ENCODE measurements at regions not wholly inside any gene's neighbourhood (a gene's known extent, or its start where the extent isn't known, plus 50 kb on each side); places are given as distances from the start of the nearest gene placed in this dataset.

DNA sequence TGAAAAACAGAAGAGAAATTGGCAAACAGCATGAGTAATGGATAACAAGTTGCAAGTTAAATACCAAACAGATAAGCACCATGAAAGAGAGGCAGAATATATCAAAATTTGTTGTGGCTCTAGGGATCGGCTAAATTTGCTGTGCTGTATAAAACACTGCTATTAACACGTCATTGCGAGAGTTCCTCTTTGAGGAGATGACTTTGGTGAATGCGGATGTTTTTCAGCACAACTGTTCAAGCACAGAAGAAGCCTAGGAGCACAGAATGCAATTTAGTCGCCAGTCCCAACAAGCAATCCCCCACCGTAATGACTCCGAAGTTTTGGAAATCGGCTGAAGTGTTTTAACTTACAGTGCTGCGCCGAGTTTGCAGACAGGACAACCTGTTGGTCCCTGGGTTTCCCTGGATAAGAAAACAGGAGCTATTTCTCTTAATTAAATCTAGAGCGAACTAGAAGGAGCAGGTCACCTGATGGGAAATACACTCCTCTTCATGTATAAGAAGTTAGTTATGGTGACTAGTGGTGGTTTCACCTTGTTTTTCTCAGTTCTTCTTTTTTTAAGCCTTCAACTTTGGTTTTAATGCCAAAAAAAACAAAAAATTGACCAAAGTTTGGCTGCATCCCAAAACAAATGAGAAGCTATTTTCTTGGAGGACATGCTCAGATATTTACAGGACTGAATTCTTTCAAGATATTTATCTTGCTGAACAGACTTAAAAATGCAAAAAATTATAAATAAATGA, 454.1 kb upstream of the SALL3 start:
- no peak for TF ChIP-seq ARNT (IDR thresholded peaks at IDR 0.05)
- no peak for TF ChIP-seq TARDBP (IDR thresholded peaks at IDR 0.05)
- TF ChIP-seq LEF1 (IDR thresholded peaks at IDR 0.05; ENCODE audit: borderline replicate concordance): no peak
- TF ChIP-seq L3MBTL2 (conservative IDR thresholded peaks at IDR 0.05): no peak
- DNase-seq (ENCODE audit: extremely low spot score): no peak
- CTCF ChIA-PET: no interaction called here
- POLR2A ChIA-PET: no interaction called here

DNA sequence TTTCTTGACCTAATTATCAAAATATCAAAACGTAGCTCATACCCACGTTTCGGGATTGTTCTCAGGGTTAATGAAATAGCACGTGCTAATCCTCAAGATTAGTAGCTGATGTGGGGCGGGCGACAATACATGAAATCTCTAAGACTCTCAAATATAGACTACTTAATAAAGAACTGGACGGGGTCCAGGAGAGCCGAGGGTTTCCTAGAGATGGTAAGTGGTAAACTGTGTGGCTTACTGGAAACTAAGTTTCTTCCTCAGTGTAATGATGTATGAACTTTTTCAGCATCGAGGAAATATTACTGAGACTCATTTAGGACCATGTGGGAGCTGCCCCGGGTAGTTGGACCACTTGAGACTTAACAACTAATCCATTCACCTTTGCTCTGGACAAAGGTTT, 453.3 kb upstream of the SALL3 start:
- CTCF ChIA-PET: no interaction called here
- no peak for DNase-seq (ENCODE audit: extremely low spot score)
- POLR2A ChIA-PET: no interaction called here
- no peak for TF ChIP-seq ZNF384 (IDR thresholded peaks at IDR 0.05)
- no peak for TF ChIP-seq NFRKB (IDR thresholded peaks at IDR 0.05)
- no peak for TF ChIP-seq CTBP1 (IDR thresholded peaks at IDR 0.05; ENCODE audit: borderline replicate concordance)
- no peak for TF ChIP-seq L3MBTL2 (conservative IDR thresholded peaks at IDR 0.05)
- TF ChIP-seq SUZ12 (IDR thresholded peaks at IDR 0.05): no peak
- TF ChIP-seq ELF4 (IDR thresholded peaks at IDR 0.05): no peak
- no peak for TF ChIP-seq FOXK2 (IDR thresholded peaks at IDR 0.05)
- TF ChIP-seq, protein P1, sequence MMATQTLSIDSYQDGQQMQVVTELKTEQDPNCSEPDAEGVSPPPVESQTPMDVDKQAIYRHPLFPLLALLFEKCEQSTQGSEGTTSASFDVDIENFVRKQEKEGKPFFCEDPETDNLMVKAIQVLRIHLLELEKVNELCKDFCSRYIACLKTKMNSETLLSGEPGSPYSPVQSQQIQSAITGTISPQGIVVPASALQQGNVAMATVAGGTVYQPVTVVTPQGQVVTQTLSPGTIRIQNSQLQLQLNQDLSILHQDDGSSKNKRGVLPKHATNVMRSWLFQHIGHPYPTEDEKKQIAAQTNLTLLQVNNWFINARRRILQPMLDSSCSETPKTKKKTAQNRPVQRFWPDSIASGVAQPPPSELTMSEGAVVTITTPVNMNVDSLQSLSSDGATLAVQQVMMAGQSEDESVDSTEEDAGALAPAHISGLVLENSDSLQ (IDR thresholded peaks at IDR 0.05): no peak
- TF ChIP-seq BHLHE40 (IDR thresholded peaks at IDR 0.05; ENCODE audit: borderline replicate concordance): no peak
- no peak for TF ChIP-seq HDGF (IDR thresholded peaks at IDR 0.05; ENCODE audit: borderline replicate concordance)
- no peak for TF ChIP-seq LEF1 (IDR thresholded peaks at IDR 0.05; ENCODE audit: borderline replicate concordance)

DNA sequence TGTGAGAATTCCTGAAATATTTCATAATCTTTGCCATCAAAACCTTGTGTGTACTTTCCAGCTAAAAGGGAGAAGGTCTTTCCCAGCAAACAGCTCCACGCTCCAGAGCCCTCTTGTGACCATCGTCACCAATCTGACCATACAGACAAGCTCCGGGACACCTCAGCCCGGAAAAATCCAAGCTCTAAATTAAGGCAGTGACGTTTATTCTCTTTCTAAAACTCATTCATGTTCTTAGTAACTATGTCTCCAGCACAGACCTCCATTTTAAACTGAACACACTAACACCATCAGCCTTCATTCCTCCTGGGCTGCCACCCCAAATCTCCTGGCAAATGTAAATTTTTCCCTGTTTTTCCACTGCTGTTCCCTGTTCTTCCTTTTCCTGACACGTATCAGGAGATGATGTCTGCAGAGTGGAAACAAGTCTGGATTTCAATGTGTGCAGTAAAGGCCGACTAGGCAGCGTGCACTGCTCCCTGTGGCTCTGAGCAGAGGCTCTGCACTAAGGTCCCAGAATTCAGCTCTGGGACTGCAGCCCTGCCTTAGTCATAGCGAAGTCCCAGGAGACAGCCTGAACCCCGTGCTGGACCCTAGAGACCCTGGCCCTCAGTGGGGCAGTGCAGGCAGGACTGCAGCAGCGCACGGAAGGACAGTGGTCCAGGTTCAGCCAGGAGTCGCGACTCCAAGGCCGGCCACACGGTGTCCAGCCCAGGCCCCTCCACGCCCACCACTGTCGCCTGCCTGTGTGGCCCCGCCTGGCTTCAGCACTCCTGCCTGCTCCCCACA, 452.5 kb upstream of the SALL3 start:
- DNase-seq (ENCODE audit: extremely low spot score): no peak
- ChIA-PET CTCF (no interaction called here), POLR2A (no interaction called here)
- no peak for TF ChIP-seq ZNF384 (IDR thresholded peaks at IDR 0.05)
- TF ChIP-seq TARDBP (IDR thresholded peaks at IDR 0.05): no peak
- no peak for TF ChIP-seq FOXK2 (IDR thresholded peaks at IDR 0.05)
- no peak for TF ChIP-seq LEF1 (IDR thresholded peaks at IDR 0.05; ENCODE audit: borderline replicate concordance)
- TF ChIP-seq, protein P1 (IDR thresholded peaks at IDR 0.05): no peak
- no peak for TF ChIP-seq L3MBTL2 (conservative IDR thresholded peaks at IDR 0.05)
- no peak for TF ChIP-seq ELF4 (IDR thresholded peaks at IDR 0.05)
- no peak for TF ChIP-seq FOXM1 (IDR thresholded peaks at IDR 0.05; ENCODE audit: borderline replicate concordance)
- TF ChIP-seq HDGF (IDR thresholded peaks at IDR 0.05; ENCODE audit: borderline replicate concordance): no peak
- no peak for TF ChIP-seq FOXA1 (IDR thresholded peaks at IDR 0.05)
- TF ChIP-seq CTBP1 (IDR thresholded peaks at IDR 0.05; ENCODE audit: borderline replicate concordance): no peak
- TF ChIP-seq NFRKB (IDR thresholded peaks at IDR 0.05): no peak

DNA sequence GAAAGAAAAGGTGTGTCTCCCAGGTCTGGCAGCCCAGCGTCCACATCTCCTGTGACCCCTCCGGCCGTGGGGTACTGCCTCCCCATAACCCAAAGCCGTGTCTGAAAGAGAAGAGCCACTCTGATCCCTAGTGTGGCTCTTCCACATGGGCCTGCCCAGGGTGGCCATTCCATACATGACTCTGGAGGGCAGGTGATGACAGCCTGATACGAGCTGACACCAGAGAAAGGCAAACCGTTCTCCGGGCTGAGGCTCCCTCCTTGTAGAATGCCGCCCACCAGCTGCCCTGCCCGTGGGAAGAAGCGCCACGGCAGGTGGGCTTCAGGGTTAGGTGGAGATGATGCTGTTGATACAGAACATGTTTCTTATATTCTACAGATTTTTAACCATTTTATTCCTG, 451.6 kb upstream of the SALL3 start:
- POLR2A ChIA-PET: no interaction called here
- no peak for DNase-seq (ENCODE audit: extremely low spot score)
- CTCF ChIA-PET: no interaction called here
- TF ChIP-seq, protein P1 (IDR thresholded peaks at IDR 0.05): no peak
- TF ChIP-seq ARNT (IDR thresholded peaks at IDR 0.05) (no peak), BHLHE40 (IDR thresholded peaks at IDR 0.05; ENCODE audit: borderline replicate concordance) (no peak), L3MBTL2 (conservative IDR thresholded peaks at IDR 0.05) (no peak), TARDBP (IDR thresholded peaks at IDR 0.05) (no peak), ELF4 (IDR thresholded peaks at IDR 0.05) (no peak), CTBP1 (IDR thresholded peaks at IDR 0.05; ENCODE audit: borderline replicate concordance) (no peak), NFRKB (IDR thresholded peaks at IDR 0.05) (no peak), LEF1 (IDR thresholded peaks at IDR 0.05; ENCODE audit: borderline replicate concordance) (no peak), SP1 (IDR thresholded peaks at IDR 0.05) (no peak), FOXM1 (IDR thresholded peaks at IDR 0.05; ENCODE audit: borderline replicate concordance) (no peak), FOXK2 (IDR thresholded peaks at IDR 0.05) (no peak), SUZ12 (IDR thresholded peaks at IDR 0.05) (no peak), FOXA1 (IDR thresholded peaks at IDR 0.05) (no peak), HDGF (IDR thresholded peaks at IDR 0.05; ENCODE audit: borderline replicate concordance) (no peak), ZNF384 (IDR thresholded peaks at IDR 0.05) (no peak)

DNA sequence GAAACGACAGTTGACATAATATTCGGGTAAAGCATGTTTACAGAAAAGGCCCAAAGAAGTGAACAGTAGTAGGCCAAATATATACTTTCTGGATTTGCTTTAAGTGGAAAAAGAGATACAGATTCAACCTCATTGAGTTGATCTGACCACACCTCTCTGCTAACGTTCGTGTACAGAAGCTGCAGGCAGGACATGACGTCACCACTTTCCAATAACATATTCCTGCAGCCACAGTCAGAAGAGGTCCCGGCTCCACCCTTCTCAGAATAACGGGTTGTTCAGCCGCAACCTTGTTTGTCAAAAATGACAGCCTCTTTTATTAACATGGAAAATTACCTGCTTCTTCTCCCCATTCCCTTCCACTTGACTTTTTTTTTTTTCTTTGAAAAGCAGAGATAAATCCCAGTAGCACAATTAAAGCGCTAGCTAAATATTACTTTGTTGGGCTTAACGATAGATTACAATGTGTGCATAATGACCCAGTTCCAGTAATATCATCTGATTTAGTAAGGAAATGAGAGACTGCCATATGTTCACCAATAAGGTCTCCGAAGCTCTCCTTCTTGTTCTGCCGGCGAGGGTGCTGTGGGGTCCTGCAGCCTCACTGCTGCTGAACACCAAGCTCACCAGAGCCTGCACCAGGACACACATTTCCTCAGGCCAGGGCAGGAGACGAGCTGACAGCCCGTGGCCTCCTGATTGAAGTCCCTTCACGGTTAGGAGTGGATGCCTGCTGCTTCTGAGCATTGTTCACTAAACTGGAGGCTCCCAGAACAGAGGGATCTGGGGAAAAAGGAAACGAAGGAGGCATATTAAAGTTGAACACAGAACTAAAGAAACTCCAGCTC, 451.0 kb upstream of the SALL3 start:
- no peak for TF ChIP-seq CTBP1 (IDR thresholded peaks at IDR 0.05; ENCODE audit: borderline replicate concordance)
- no peak for TF ChIP-seq SUZ12 (IDR thresholded peaks at IDR 0.05)
- TF ChIP-seq BHLHE40 (IDR thresholded peaks at IDR 0.05; ENCODE audit: borderline replicate concordance): no peak
- ChIA-PET POLR2A (no interaction called here), CTCF (no interaction called here)
- DNase-seq (ENCODE audit: extremely low spot score): no peak

DNA sequence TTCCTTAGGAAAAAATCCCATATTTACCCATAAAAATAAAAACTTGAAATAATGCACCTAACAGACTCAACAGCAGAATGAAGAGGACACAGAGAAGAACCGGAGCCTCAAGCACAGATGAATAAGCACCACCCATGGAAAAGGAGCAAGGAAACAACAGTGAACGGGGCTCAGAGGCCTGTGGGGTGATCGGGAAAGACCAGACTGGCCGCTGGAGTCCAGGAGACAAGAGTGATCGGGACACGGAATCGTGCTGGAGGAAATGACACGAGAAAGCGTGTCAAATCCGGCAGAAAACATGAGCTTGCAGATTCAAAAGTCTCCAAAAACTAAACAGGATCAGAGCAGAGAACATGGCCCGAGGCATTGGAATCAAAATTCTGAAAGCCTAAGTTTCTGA, 448.0 kb upstream of the SALL3 start:
- POLR2A ChIA-PET: no interaction called here
- DNase-seq (ENCODE audit: extremely low spot score): no peak
- TF ChIP-seq ARNT (IDR thresholded peaks at IDR 0.05) (no peak), LEF1 (IDR thresholded peaks at IDR 0.05; ENCODE audit: borderline replicate concordance) (no peak), TARDBP (IDR thresholded peaks at IDR 0.05) (no peak), BHLHE40 (IDR thresholded peaks at IDR 0.05; ENCODE audit: borderline replicate concordance) (no peak), HDGF (IDR thresholded peaks at IDR 0.05; ENCODE audit: borderline replicate concordance) (no peak)
- TF ChIP-seq, protein P1 (IDR thresholded peaks at IDR 0.05): no peak
- CTCF ChIA-PET: no interaction called here
